Testis (tissue), 2 donors: ENCODE measurements at regions not wholly inside any gene's neighbourhood (a gene's known extent, or its start where the extent isn't known, plus 50 kb on each side); places are given as distances from the start of the nearest gene placed in this dataset.
"Not testable (repeated sequence)": the region's sequence is repeated elsewhere in the genome, so short reads cannot be mapped to it uniquely, and the experiment has no call there.

ENCODE experiments used
- DNase-seq: peaks from one replicate; pipeline ENCODE4 v3.0.0-alpha.2; 2019
- H3K27ac ChIP-seq, 2 donors: fragments of 200-600 bp; sonication (generic); one replicate each; pipeline ENCODE4 v1.5.1; 2019
- H3K27me3 ChIP-seq: fragments of 200-600 bp; sonication (generic); one replicate; pipeline ENCODE4 v1.5.1; 2019
- H3K36me3 ChIP-seq: fragments of 200-600 bp; sonication (generic); one replicate; pipeline ENCODE4 v1.5.1; 2017; ENCODE audit warnings: low read depth; ENCODE audit errors: missing control alignments
- H3K4me1 ChIP-seq: fragments of 200-600 bp; sonication (generic); one replicate; pipeline ENCODE4 v1.5.1; 2019
- H3K4me3 ChIP-seq, 2 donors: fragments of 200-600 bp; sonication (generic); one replicate each; pipeline ENCODE4 v1.5.1; 2017 to 2019
- H3K9me3 ChIP-seq: fragments of 200-600 bp; sonication (generic); one replicate; pipeline ENCODE4 v1.5.1; 2017
- POLR2A ChIP-seq: fragments of 450-650 bp; IDR thresholded peaks from one replicate; pipeline ENCODE4 v1.6.1; 2017; ENCODE audit warnings: antibody characterized with exemption, mild to moderate bottlenecking, moderate library complexity
- WGBS, 2 donors: methylation state at CpG; one replicate each; pipeline ENCODE4 v1.1.5; 2018; 5-methylcytosine and 5-hydroxymethylcytosine counted together
- intact Hi-C: fragments of 100-400 bp; cut with DNase I; formaldehyde crosslinking; loops from one replicate; pipeline ENCODE4 v1.15.1; 2023; ENCODE audit warnings: low total_unique reads
- TF ChIP-seq, protein P1 (sequence below), 3 experiments: fragments of 450-650 bp in 2 of 3; fragments of 200-600 bp in 1 of 3; sonication (generic) in 1 of 3; IDR thresholded peaks; one replicate each; pipeline ENCODE4 v1.5.1; 2016 to 2019; ENCODE audit warnings: antibody characterized with exemption in 3 of 3, mild to moderate bottlenecking in 2 of 3, moderate library complexity in 1 of 3

DNA sequence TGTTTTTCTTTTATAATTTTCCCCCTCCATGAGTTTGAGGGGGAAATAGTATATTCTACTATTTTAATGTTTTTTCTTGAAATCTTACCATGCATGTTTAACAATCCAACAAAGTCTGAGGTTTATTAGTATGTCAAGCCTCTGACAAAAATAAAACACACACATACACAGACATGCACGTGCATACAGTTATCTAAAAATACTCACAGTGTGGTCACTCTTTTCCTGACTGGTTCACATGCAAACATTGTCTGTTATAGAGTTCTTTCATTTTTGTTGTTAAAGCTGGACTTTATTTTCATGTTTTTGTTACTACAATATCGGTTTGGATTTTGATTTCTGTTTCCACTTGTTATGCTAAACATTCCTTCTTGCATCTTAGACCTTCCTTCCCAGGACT is 236.6 kb downstream of the MFSD1 start:
- no peak for DNase-seq
- no peaks in the 10 kb centered on the region for H3K4me1 ChIP-seq
- H3K9me3 ChIP-seq = no peaks in the 10 kb centered on the region
- no peaks in the 10 kb centered on the region for H3K36me3 ChIP-seq
- no peaks in the 10 kb centered on the region for H3K27me3 ChIP-seq
- TF ChIP-seq POLR2A = no peak
- TF ChIP-seq, protein P1, sequence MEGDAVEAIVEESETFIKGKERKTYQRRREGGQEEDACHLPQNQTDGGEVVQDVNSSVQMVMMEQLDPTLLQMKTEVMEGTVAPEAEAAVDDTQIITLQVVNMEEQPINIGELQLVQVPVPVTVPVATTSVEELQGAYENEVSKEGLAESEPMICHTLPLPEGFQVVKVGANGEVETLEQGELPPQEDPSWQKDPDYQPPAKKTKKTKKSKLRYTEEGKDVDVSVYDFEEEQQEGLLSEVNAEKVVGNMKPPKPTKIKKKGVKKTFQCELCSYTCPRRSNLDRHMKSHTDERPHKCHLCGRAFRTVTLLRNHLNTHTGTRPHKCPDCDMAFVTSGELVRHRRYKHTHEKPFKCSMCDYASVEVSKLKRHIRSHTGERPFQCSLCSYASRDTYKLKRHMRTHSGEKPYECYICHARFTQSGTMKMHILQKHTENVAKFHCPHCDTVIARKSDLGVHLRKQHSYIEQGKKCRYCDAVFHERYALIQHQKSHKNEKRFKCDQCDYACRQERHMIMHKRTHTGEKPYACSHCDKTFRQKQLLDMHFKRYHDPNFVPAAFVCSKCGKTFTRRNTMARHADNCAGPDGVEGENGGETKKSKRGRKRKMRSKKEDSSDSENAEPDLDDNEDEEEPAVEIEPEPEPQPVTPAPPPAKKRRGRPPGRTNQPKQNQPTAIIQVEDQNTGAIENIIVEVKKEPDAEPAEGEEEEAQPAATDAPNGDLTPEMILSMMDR (IDR thresholded peaks at IDR 0.05) = no peak
- H3K27ac ChIP-seq = no peak overlapping the region
- 73 to 77% methylated on average over 2 of the region's 2 CpGs for WGBS, 2 donors
- intact Hi-C loops = no loop called here
- no peak overlapping the region for H3K4me3 ChIP-seq

DNA sequence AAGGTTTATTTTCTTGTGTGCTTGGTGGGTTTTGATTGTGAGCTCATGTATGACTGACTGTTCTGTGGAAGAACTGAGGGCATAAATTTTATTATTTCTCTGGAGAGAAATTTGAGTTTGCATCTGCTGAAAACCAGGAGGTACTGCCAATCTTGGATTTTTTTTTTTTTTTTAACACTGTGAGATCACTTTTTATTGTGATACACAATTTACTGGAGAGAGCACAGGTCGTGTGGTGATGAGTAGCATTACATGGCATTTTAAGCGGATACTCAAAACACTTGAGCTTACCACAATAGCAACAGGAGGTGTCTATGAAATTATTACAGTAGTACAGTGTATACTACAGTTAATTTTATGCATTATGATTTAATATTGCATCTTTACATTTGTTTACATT is 237.4 kb downstream of the MFSD1 start:
- Histone ChIP-seq H3K36me3 (no peaks in the 10 kb centered on the region), H3K9me3 (no peaks in the 10 kb centered on the region), H3K27ac (no peak overlapping the region), H3K4me1 (no peaks in the 10 kb centered on the region), H3K27me3 (no peaks in the 10 kb centered on the region), H3K4me3 (no peak overlapping the region)
- no peak for DNase-seq
- TF ChIP-seq, protein P1 (IDR thresholded peaks at IDR 0.05) = no peak
- no peak for TF ChIP-seq POLR2A
- intact Hi-C loops = no loop called here
- 66 to 72% methylated on average over 2 of the region's 2 CpGs for WGBS, 2 donors

DNA sequence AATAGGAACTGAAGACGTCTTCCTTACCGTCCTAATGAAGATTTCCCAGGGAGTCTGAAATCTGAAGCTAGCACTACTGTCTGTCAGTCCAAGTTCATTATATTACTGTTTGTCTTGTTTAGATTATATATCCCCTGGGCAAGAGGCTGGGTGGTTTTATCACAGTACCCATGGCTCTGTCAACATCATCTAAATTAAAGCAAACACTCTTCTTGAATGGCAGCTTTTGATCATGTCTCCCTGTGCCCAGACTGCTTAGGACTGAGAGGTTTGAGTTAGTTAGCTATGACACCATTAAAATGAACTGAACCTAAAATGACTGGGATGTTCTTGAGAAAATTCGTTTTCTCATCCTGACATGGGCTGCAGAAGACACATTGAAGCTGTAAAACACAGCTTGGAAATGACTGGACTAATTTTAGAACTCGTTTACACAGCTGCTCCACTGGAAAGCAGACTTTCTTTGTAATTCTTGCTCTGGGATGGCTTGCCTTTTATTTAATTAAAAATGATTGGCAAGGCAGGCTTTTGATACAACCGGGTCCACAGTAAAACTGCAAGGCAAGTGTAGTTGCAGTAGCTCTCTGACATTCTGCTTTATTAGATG is 243.5 kb downstream of the MFSD1 start:
- WGBS, 2 donors = 47 to 56% methylated on average over 5 of the region's 5 CpGs
- no peaks in the 10 kb centered on the region for H3K9me3 ChIP-seq
- no peaks in the 10 kb centered on the region for H3K36me3 ChIP-seq
- H3K4me1 ChIP-seq = no peaks in the 10 kb centered on the region
- no peak for DNase-seq
- H3K27me3 ChIP-seq = no peaks in the 10 kb centered on the region
- TF ChIP-seq POLR2A = no peak
- TF ChIP-seq, protein P1 (IDR thresholded peaks at IDR 0.05) = no peak
- no peak overlapping the region for H3K4me3 ChIP-seq
- intact Hi-C loops = no loop called here
- no peak overlapping the region for H3K27ac ChIP-seq

DNA sequence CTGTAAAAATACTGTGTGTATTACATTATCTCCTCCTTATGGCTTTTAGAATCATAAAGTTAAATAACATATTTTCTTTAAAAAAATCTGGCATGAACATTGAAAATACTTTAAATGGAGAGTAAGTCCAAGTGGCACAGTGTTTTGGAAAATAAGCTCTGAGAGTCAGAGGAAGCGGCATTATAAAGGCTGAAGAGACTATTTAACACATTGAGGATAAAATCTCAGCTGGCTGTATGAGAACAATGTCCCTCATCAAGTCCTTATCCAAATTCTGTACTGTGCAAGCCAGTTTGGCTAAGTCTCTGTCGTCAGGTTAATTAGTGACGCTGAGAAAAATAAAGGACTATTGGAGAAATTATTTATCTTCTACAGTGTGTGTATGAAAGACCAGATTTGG is 245.5 kb downstream of the MFSD1 start:
- Histone ChIP-seq H3K27me3 (no peaks in the 10 kb centered on the region), H3K4me1 (no peaks in the 10 kb centered on the region), H3K36me3 (no peaks in the 10 kb centered on the region), H3K4me3 (no peak overlapping the region), H3K9me3 (no peaks in the 10 kb centered on the region), H3K27ac (no peak overlapping the region)
- intact Hi-C loops = no loop called here
- 53 to 58% methylated on average over 3 of the region's 3 CpGs for WGBS, 2 donors
- DNase-seq = no peak
- no peak for TF ChIP-seq POLR2A
- TF ChIP-seq, protein P1 (IDR thresholded peaks at IDR 0.05) = no peak

DNA sequence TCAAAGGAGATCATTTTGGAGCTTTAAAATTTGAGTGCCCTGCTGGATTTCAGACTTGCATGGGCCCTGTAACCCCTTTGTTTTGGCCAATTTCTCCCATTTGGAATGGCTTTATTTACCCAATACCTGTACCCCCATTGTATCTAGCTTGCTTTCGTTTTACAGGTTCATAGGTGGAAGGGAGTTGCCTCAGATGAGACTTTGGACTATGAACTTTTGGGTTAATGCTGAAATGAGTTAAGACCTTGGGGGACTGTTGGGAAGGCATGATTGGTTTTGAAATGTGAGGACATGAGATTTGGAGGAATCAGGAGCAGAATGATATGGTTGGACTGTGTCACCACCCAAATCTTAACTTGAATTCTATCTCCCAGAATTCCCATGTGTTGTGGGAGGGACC is 250.6 kb downstream of the MFSD1 start:
- WGBS, 2 donors = 79 to 80% methylated on average over 1 of the region's 1 CpG
- H3K27ac ChIP-seq, H3K4me1 ChIP-seq, H3K4me3 ChIP-seq, DNase-seq, H3K36me3 ChIP-seq, H3K9me3 ChIP-seq, intact Hi-C loops, H3K27me3 ChIP-seq: not testable (repeated sequence)
